ENCODE measurements at regions not wholly inside any gene's neighbourhood (a gene's known extent, or its start where the extent isn't known, plus 50 kb on each side); places are given as distances from the start of the nearest gene placed in this dataset.

GRCh38 chr3:34285827-34286188 lies 487.4 kb downstream of the PDCD6IP start:
- no peak for TF ChIP-seq POLR2A (IDR thresholded peaks at IDR 0.05; ENCODE audit: low read length)
- TF ChIP-seq GATA1 (IDR thresholded peaks at IDR 0.05; ENCODE audit: low read depth, low read length): no peak
